C4-2B (cell line): ENCODE measurements at regions not wholly inside any gene's neighbourhood (a gene's known extent, or its start where the extent isn't known, plus 50 kb on each side); places are given as distances from the start of the nearest gene placed in this dataset.

Source experiments
- ZFX ChIP-seq: fragments of 450-650 bp; IDR thresholded peaks from 2 replicates; pipeline ENCODE4 v1.6.1; 2017
- TF ChIP-seq, protein P1 (sequence below): fragments of 450-650 bp; conservative IDR thresholded peaks from 2 replicates; pipeline ENCODE4 v1.5.1; 2017; ENCODE audit warnings: mild to moderate bottlenecking

- no peak for TF ChIP-seq ZFX
- TF ChIP-seq, protein P1, sequence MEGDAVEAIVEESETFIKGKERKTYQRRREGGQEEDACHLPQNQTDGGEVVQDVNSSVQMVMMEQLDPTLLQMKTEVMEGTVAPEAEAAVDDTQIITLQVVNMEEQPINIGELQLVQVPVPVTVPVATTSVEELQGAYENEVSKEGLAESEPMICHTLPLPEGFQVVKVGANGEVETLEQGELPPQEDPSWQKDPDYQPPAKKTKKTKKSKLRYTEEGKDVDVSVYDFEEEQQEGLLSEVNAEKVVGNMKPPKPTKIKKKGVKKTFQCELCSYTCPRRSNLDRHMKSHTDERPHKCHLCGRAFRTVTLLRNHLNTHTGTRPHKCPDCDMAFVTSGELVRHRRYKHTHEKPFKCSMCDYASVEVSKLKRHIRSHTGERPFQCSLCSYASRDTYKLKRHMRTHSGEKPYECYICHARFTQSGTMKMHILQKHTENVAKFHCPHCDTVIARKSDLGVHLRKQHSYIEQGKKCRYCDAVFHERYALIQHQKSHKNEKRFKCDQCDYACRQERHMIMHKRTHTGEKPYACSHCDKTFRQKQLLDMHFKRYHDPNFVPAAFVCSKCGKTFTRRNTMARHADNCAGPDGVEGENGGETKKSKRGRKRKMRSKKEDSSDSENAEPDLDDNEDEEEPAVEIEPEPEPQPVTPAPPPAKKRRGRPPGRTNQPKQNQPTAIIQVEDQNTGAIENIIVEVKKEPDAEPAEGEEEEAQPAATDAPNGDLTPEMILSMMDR = no peak
Measured at GRCh38 chr1:220372451-220372850, 100.2 kb upstream of the RAB3GAP2 start.
